NOMO-1 treated with dmso at 0.1 percent for 144 hours (cell line): ENCODE measurements at regions not wholly inside any gene's neighbourhood (a gene's known extent, or its start where the extent isn't known, plus 50 kb on each side); places are given as distances from the start of the nearest gene placed in this dataset.
"Not testable (repeated sequence)": the region's sequence is repeated elsewhere in the genome, so short reads cannot be mapped to it uniquely, and the experiment has no call there.

Source experiments
- DNase-seq: peaks from one replicate; lab custom pipeline; 2025; ENCODE audit not compliant: unreplicated experiment; lab: John Stamatoyannopoulos, UW

DNA sequence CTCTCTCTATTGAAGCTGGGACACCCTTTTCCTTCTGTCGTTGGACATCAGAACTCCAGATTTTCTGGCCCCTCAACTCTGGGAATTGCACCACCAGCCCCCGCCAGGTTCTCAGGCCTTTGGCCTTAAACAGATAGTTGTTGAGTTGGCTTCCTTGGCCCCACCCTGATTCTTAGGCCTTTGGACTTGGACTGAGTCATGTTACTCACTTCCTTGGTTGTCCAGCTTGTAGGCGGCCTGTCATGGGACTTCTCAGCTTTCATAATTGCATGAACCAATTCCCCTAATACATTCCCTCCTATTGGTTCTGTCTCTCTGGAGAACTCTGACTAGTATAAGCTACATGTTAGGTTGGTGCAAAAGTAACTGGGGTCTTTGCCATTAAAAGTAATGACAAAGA, 195.7 kb downstream of the GPAT3 start:
- DNase-seq: no peak

- not testable (repeated sequence) for DNase-seq
These were observed 195.1 kb downstream of the GPAT3 start for GRCh38 chr4:83730958-83731357.

DNA sequence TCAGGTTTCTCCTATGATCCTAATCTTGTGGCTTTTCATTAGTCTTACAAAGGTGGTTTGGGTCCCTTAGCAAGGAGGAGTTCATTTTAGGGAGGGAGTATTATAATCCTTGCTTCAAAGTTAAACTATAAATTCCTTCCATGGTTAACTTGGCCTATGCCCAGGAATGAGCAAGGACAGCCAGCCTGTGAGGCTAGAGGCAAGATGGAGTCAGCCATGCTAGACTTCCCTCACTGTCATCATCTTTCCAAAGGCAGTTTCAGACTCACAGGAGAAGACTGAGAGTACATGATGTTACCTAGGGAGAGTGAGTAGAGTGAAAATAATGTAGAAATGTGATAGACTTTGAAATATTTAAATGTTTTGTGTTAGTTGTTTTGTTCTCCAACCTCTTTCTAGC, 192.3 kb downstream of the GPAT3 start:
- DNase-seq: no peak

GRCh38 chr4:83725336-83726085, 189.6 kb downstream of the GPAT3 start:
- no peak for DNase-seq

DNA sequence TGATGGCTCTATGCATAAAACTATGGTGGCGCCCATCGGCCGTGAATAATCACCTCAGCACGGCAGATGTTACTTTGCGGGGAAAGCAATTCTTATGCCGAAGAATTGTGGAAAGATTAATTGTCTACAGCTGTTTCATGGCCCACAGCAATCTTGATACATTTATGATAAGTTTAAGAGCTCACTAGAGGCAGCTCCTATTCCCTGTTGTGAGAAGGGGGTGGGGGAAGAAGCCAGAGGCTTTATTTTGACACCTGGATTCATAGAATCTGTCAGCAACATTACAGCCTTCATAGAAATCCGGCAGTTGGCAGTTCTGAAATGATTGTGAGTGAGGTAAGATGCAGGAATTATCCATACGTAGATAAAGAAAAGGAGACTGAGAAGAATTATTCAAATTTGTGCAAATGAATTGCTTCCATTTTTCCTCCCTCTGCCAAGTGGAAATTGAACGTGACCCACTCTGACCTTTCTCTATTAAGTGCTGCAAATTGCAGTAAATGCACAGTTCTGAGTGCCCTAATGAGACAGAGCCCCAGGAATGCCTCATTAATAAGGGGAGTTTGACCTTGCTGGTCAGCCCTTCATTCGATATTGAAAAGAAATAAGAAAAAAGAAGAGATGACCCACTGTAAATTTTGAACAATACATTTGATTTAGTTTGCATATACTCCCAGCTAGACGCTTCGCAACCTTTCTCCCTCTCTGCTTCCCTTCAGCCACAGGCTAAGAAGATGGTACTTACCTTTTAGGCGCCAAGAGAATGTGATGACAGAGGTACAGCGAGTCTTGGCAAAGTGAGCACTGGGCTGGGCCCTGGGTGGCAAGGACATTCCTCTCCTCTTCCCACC, 188.8 kb downstream of the GPAT3 start:
- no peak for DNase-seq

- peak; percentile 19 for DNase-seq
These were observed 187.7 kb downstream of the GPAT3 start for GRCh38 chr4:83723609-83724008.

GRCh38 chr4:83722730-83723269, 186.9 kb downstream of the GPAT3 start:
- no peak for DNase-seq

GRCh38 chr4:83716874-83717273, 181.0 kb downstream of the GPAT3 start:
- DNase-seq: peak; percentile 57

DNA sequence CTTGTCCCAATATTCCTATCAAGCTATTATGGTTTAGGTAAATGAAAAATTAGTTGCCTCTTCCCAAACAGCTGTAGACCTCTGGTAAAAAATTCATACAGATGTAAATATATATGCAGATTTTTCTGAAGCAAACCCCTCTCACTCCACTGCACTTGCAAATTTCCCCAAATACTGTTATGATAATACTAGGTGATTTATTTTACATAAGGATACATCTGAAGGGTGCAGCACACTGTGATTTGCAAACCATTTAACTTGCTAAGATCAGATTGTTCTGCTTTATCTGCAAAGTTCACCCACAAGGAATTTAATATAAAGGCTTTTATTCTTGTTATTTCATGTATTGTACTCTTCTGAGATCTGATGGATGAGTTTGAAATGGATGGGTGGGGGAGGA, 177.0 kb downstream of the GPAT3 start:
- DNase-seq: no peak

DNA sequence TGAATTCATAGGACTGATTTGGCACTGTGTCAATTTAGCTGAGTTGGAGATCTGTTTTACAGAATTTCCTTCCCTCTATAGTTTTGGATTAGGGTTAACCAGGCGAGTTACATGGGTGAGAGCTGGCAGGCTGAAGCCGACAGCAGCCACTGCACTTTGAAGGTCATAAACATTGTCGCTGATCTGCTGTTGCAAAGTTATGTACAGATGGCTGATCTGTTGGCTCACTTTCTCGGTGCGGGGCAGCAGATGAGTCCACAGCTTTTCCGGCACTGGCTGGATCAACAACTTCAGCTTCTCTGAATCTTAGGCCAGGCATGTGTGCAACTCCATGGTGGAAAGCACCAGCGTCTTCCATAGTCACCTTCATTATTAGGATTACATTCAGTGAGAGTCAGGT, 173.7 kb downstream of the GPAT3 start:
- DNase-seq: no peak

DNA sequence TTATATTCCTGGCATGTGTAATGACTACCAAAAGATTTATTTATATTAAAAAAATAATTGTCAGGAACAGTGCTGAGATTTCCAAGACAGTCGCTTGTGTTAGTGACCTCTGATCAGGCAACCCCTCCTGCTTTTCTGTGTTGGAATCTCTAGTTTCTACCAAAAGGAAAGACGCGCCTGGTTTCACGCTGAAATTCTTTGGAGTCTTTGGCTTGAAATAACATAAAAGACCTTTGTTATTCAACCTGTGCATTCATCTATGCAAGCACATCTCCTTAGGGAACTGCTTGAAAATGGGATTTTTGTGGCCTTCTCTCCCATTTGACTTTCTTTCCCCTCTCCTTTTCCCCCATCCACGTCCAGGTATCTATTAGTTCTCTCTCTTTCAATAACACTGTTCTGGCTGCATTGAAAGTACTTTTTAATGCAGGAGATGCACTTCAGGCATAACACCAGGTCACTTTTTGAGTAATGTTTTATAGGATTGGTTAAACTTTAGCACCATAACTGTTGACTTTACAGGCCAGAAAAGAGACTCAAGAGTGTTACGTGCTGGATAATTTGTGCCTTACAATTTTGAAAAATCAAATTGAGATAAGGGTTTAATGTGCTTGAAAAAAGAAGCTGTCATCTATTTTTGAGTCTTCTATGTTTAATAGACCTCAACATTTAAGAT, 172.7 kb downstream of the GPAT3 start:
- no peak for DNase-seq

- DNase-seq: no peak
These were observed 168.9 kb downstream of the GPAT3 start for GRCh38 chr4:83704786-83705185.

GRCh38 chr4:83703752-83704151, 167.8 kb downstream of the GPAT3 start:
- no peak for DNase-seq

- DNase-seq: no peak
These were observed 165.1 kb downstream of the GPAT3 start for GRCh38 chr4:83701041-83701440.

DNA sequence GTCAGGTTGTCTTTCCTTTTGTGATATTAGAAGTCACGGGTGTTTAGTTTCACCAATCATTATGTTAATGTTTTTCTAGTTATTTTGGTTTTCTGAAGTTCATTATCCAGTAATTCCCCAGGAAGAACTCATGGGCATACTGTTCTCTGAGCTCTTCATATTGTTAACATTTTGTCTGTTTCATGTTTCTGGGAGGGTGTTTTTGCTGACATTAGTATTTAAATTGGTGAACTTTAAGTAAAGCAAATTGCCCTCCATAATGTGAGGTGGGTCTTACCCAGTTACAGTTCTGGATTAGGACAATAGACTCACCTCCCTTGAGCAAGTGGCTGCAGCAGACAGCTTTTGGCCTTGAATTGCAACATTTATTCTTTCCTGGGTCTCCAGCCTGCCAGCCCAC, 163.4 kb downstream of the GPAT3 start:
- DNase-seq: no peak

GRCh38 chr4:83692028-83692427, 156.1 kb downstream of the GPAT3 start:
- DNase-seq: no peak

- no peak for DNase-seq
These were observed 150.3 kb downstream of the GPAT3 start for GRCh38 chr4:83686166-83686565.

- DNase-seq: no peak
These were observed 143.8 kb downstream of the GPAT3 start for GRCh38 chr4:83679692-83680091.

- DNase-seq: no peak
These were observed 143.3 kb downstream of the GPAT3 start for GRCh38 chr4:83679254-83679653.

DNA sequence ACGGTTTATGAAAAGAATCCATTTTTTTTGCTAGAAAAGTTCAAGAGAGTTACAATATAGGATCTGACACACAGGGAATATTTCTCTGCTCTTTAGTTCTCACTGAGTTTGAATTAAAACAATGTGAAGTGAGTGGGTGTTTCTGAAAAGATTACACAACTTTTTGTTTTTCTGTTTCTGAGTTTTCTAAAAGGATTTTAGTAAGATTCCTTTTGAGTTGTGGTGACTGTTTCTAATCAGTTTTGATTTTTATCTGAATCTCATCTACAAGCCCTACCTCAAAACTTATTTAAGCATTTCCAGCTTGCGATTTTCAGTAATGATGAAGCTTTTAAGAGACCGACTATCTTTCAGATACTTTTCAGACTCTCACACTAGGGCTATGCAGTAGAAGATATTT, 141.7 kb downstream of the GPAT3 start:
- DNase-seq: no peak

- no peak for DNase-seq
These were observed 128.8 kb downstream of the GPAT3 start for GRCh38 chr4:83664741-83665140.

DNA sequence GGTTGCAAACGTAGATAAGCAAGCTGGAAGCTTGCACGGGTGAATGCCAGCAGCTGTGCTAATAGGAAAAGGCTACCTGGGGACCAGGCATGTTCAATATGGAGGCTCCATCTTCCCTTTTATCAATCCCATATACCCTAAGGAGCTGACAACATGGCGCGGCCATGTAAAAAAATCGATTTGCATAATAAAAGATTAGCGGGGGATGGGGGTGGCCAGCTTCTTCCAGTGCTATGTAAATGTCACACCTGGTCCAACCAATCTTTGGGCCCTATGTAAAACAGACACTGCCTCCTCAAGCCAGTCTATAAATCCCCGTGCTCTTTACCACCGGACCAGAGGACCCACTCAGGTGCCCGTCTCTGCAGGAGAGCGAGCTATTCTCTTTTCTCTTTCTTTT, 128.2 kb downstream of the GPAT3 start:
- DNase-seq: no peak
